GM18951 (cell line): ENCODE measurements at regions not wholly inside any gene's neighbourhood (a gene's known extent, or its start where the extent isn't known, plus 50 kb on each side); places are given as distances from the start of the nearest gene placed in this dataset.

Experiments used
- POLR2A ChIP-seq: IDR thresholded peaks from 4 replicates; pipeline ENCODE4 v1.6.1; 2011; ENCODE audit warnings: mild to moderate bottlenecking; ENCODE audit not compliant: insufficient read length, insufficient read depth; ENCODE audit errors: extremely low read depth
- in situ Hi-C: fragments of 300-500 bp; cut with MboI; formaldehyde crosslinking; loops from one replicate; pipeline ENCODE4 v1.12.0; 2022; ENCODE audit warnings: low sequenced_read_pairs, mixed read lengths, inconsistent platforms; ENCODE audit not compliant: unreplicated experiment

DNA sequence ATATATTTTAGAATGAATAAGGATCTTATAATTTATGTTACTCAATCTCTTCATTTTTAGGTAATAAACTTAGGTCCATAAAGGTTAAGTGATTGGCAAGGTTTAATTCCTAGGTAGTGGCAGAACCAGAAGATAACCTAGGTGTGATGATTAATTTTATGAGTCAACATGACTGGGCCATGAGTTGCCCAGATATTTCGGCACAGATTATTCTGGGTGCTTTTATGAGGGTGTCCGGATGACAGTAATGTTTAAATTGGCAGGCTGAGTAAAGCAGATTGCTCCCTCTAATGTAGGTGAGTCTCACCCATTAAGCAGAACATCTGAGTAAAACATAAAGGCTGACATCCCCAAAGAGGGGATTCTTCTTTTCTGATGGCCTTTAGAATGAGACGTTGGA, 1349.3 kb upstream of the CELF2 start:
- TF ChIP-seq POLR2A, result no peak
- in situ Hi-C loops, result no loop called here

DNA sequence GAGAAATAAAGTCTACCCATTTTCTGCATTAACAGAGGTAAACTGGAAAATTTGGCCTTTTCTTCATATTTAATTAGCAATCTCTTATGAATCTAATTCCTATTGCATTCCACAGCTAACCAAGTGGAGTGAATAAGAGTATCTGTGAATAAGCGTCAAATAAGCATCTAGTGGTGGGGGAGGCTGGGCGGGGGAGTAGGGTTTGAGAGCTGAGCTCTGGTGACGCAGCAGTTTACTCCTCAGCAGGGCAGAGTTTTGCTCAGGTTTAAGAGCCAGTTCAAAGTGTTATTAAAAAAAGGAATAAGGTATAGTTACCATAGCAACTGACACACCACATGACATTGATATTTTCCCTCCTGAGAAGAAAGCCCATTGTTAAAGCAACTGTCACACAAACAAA, 1346.8 kb upstream of the CELF2 start:
- in situ Hi-C loops, result no loop called here

DNA sequence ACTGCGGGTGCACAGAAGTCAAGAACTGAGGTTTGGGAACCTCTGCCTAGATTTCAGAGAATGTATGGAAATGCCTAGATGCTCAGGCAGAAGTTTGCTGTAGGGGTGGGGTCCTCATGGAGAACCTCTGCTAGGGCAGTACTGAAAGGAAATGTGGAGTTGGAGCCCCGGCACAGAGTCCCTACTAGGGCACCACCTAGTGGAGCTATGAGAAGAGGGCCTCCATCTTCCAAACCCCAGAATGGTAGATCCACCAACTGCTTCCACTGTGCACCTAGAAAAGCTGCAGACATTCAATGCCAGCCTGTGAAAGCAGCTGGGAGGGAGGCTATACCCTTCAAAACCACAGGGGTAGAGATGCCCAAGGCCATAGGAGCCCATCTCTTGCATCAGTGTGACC, 1336.0 kb upstream of the CELF2 start:
- in situ Hi-C loops, result no loop called here

More for the DNA sequence above, 1346.8 kb upstream of the CELF2 start:
- TF ChIP-seq POLR2A, result no peak

DNA sequence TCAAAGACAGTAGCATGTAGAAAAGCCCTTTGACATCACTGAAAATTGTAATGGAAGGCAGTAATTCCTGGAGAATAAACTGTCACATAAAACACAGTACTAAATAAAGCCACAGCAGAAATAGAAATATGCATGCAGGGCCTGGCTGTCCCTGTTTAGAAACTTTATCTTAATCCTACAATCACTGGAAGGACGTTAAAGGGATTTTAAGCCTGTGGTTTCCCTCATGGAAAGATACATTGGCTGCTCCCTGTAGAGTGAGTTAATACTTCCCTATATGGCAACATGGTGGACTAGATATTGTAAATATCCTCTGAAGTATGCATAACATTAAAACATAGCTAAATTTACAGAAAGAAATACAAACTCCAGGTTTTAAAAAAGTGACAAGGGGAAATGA, 1334.9 kb upstream of the CELF2 start:
- TF ChIP-seq POLR2A, result no peak
- in situ Hi-C loops, result no loop called here

More for the DNA sequence above, 1336.0 kb upstream of the CELF2 start:
- no peak for TF ChIP-seq POLR2A

DNA sequence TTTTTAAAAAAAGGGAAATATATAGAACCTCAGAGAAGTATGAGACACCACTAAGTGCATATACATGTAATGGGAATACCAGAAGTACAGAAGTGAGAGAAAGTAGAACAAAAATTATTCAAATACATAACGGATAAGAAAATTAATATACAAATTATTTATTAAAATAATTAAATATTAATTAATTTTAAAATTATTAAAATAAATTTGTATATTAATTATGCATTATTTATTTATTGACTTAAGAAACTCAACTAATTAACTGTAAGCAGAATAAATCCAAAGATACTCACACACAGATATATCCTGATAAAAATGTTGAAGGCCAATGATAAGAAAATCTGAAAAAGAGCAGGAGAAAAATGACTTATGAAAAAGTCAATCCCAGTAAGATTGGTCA, 1333.5 kb upstream of the CELF2 start:
- no peak for TF ChIP-seq POLR2A
- in situ Hi-C loops, result no loop called here

DNA sequence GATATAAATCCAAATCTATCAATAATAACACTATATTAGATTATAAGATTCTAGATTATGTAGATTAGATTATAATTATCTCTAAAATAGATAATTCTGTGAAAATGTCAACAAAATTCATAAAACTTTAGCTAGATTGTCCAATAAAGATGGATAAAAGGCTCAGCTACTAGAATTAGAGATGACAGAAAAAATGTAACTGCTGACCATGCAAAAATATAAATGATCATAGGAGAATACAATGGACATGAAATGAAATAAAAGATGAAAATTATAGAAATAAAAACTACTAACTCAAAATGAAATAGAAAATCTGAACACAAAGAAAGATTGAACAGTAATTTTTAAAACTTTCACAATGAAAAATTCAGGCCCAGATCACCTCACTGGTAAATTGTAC, 1332.1 kb upstream of the CELF2 start:
- no peak for TF ChIP-seq POLR2A
- in situ Hi-C loops, result no loop called here

DNA sequence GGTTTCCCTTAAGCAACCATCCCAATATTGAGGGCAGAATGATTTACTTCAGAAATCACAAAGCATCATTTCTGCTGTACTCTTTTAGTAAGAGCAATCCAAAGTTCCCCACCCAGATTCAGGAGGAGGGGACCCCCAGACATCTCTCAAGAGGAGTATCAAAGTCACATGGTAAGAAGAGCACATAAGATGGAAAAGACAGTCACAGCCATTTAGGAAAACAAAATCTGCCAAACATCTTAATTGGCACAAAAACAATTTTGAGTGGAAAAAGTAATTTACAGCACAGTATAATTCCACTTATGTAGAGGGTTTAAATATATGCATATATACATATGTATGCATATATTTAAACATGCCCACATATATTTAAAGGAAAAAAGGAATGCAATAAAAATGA, 1329.0 kb upstream of the CELF2 start:
- no peak for TF ChIP-seq POLR2A
- in situ Hi-C loops, result no loop called here

DNA sequence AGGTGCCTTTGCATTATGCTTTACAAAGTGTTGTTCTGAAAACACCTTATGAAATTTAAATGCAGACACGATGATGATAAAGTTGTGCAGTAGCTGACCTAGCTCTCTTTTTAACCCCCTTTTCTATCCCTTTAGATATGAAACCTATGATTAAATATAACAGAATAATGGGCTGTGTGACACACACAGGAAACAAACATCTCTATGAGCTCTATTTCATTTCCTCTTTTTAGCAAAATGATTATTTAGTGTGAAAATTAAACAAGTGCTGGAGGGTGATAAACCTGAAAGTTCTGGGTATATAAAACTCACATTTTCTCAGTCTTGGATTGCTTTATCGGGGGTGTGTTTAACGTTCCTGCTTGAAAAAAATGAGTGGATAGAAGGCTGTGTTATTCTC, 1310.5 kb upstream of the CELF2 start:
- in situ Hi-C loops, result no loop called here
- TF ChIP-seq POLR2A, result no peak

DNA sequence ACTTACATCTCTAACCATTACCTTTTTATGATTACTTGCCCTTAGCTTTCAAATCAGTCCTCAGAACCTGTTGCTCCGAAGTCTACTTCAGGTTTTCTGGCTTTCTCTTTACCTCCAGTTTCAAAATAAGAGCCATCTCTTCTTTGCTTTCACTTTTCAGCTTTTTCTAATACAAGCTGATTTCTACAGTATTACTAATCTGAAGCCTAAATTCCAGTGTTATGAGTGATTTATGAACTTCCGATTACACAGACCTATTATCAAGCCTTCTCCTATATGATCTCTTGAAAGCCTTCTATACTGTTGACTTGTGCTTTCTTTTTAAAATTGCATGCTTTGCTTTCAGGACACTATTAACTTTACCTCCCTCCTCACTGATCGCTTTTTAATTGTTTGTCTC, 1307.8 kb upstream of the CELF2 start:
- TF ChIP-seq POLR2A, result no peak
- in situ Hi-C loops, result no loop called here

DNA sequence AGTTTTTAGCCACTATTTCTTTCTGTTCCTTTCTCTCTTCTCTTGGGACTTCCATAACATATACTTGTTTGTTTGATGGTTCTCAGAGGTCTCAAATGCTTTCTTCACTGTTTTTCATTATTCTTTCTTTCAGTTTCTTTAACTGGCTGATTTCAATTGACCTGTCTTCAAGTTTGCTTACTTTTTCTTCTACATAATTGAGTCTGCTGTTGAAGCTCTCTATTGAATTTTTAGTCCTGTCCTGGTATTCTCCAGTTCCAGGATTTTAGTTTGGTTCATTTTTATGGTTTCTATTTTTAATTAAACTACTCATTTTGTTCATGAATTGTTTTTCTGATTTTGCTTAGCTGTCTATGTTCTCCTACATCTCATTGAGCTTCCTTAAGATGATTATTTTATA, 1305.3 kb upstream of the CELF2 start:
- TF ChIP-seq POLR2A, result no peak
- in situ Hi-C loops, result no loop called here

DNA sequence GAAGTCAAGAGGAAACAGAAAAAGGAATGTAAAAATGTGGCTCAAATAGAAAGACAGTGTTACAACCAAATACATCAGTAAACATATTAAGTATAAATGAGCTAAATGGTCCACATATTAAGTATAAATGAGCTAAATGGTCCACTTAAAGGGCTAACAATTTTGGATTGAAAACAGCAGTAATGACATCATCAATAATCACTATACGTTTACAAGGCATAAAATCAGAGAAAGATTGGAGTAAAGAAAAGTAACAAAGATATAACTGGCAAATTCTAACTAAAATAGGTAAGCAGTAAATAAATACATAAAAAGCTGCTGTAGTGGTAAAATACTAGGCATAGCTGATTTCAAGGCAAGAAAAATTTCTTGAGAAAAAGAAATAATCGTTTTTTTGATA, 1298.4 kb upstream of the CELF2 start:
- TF ChIP-seq POLR2A, result no peak
- in situ Hi-C loops, result no loop called here

DNA sequence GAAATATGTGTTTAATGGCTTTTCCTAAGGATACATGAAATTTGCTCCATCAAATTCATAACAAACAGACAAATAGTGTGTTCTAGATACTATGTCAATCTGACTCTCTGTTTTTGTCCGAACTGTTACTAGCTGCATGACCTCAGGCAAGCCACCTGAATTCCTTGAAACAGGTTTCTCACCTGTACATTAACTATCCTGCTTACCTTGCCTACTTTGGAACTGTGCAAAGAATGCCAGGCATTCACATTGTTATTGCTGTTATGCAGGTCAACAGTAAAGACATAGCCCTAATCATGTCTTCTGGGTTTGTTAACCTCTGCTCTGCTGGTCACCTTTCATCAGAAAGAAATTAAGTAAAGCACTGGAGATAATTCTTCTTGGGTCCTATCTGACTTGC, 1283.9 kb upstream of the CELF2 start:
- TF ChIP-seq POLR2A, result no peak
- in situ Hi-C loops, result no loop called here

DNA sequence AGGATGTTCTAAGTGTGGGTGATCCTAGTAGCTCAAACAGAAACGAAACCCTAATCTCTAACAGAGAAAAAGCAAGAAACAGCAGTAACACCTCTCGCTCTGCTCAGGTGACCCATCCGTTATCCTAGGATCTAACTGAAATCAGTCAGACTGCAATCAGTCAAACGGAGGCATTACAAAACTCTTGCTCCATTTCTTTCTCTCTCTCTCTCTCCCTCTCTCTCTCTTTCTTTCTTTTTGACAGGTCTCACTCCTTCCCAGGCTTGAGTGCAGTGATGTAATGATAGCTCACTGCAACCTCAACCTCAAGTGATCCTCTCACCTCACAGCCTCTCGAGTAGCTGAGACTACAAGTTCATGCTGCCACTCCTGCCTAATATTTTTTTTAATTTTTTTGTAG, 1283.5 kb upstream of the CELF2 start:
- in situ Hi-C loops, result no loop called here
- no peak for TF ChIP-seq POLR2A

DNA sequence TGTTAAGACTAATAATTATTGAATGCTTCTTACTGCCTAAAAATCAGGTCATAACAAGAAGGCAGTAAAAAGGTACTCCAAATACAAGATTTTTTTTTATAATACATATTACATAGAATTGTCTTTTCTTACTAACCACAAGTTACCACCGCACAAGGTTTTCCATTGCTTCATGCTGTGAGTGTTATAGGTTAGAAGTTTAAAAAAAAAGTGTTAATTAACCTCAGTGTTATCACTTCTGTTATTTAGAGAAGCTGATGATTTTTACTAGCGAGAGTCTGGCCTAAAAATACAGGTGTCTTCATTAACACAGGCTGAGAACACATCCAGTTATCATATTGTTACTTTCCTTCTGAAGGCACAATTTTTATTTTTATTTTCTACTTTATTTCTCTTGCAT, 1281.9 kb upstream of the CELF2 start:
- in situ Hi-C loops, result no loop called here
- no peak for TF ChIP-seq POLR2A

DNA sequence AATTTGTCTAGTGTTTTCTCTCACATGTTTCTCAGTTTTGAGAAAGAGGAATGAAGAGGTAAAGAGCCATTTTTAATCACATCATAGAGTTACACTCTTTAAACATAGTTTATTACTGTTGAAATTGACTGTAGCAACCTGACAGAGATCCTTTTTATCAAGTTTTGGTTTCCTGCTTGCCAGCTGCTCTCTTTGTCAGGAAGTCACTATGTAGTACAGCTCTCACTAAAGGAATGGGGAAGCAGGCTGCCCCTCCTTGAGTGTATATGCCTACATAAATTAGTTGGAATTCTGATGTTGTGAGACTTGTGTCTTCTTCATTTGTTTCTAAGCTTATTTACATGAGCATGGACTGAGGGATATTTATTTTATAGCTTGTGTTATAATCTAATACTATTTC, 1274.0 kb upstream of the CELF2 start:
- no peak for TF ChIP-seq POLR2A
- in situ Hi-C loops, result no loop called here
